OCI-LY7 (cell line): ENCODE measurements at regions not wholly inside any gene's neighbourhood (a gene's known extent, or its start where the extent isn't known, plus 50 kb on each side); places are given as distances from the start of the nearest gene placed in this dataset.

Experiments
- BruUV-seq: library from RNA; stranded (reverse); fragments of 400-500 nt; replicated peaks from 2 replicates; lab custom pipeline; 2021; lab: Mats Ljungman, UMichigan
- CTCF ChIA-PET: fragments of 300-600 bp; sonication (Branson Sonifier 250); formaldehyde crosslinking; loops from one replicate; lab custom pipeline; 2022; ENCODE audit warnings: antibody characterized with exemption; ENCODE audit not compliant: unreplicated experiment; lab: Charles Lee
- POLR2A ChIA-PET: fragments of 300-600 bp; sonication (Branson Sonifier 250); formaldehyde crosslinking; loops from one replicate; lab custom pipeline; 2022; ENCODE audit warnings: antibody characterized with exemption; lab: Charles Lee
- DNase-seq: peaks from one replicate; pipeline ENCODE4 v3.0.0-alpha.2; 2015; ENCODE audit warnings: low spot score
- H2AFZ ChIP-seq: fragments of 200-600 bp; sonication (generic), shearing (Covaris generic); 2 replicates; pipeline ENCODE4 v1.6.1; 2014; ENCODE audit warnings: mild to moderate bottlenecking, antibody characterized with exemption, low read length, moderate library complexity
- H3K27ac ChIP-seq: fragments of 200-600 bp; sonication (generic); 2 replicates; pipeline ENCODE4 v1.5.1; 2014; ENCODE audit warnings: mixed run types, low read depth, mild to moderate bottlenecking, moderate library complexity, low read length, inconsistent platforms; ENCODE audit not compliant: poor library complexity, severe bottlenecking
- H3K36me3 ChIP-seq: fragments of 200-600 bp; sonication (generic); 2 replicates; pipeline ENCODE4 v1.6.1; 2014; ENCODE audit warnings: mild to moderate bottlenecking, antibody characterized with exemption, low read length, moderate library complexity, mixed read lengths; ENCODE audit not compliant: insufficient read depth
- H3K4me1 ChIP-seq: fragments of 200-600 bp; sonication (generic); 2 replicates; pipeline ENCODE4 v1.5.1; 2014; ENCODE audit warnings: mild to moderate bottlenecking, low read length; ENCODE audit not compliant: insufficient read depth, poor library complexity, severe bottlenecking
- H3K4me2 ChIP-seq: fragments of 200-600 bp; sonication (generic); 2 replicates; pipeline ENCODE4 v1.6.1; 2014; ENCODE audit warnings: mild to moderate bottlenecking, low read length
- H3K4me3 ChIP-seq: fragments of 200-600 bp; sonication (generic); 2 replicates; pipeline ENCODE4 v1.5.1; 2014; ENCODE audit warnings: mild to moderate bottlenecking, low read depth, low read length; ENCODE audit not compliant: poor library complexity, severe bottlenecking
- H3K79me2 ChIP-seq: fragments of 200-600 bp; sonication (generic); 2 replicates; pipeline ENCODE4 v1.6.1; 2016; ENCODE audit warnings: low read depth, mild to moderate bottlenecking, low read length, moderate library complexity, mixed read lengths; ENCODE audit not compliant: insufficient read depth
- H3K9me2 ChIP-seq: fragments of 200-600 bp; sonication (generic); 2 replicates; pipeline ENCODE4 v1.6.1; 2016; ENCODE audit warnings: mild to moderate bottlenecking, low read length, mixed read lengths; ENCODE audit not compliant: insufficient read depth
- H3K9me3 ChIP-seq: fragments of 200-600 bp; sonication (generic); 2 replicates; pipeline ENCODE4 v1.6.1; 2014; ENCODE audit warnings: mild to moderate bottlenecking, mixed run types, low read length, mixed read lengths
- H4K20me1 ChIP-seq: fragments of 200-600 bp; sonication (generic); 2 replicates; pipeline ENCODE4 v1.6.1; 2014; ENCODE audit warnings: mild to moderate bottlenecking, antibody characterized with exemption, low read length, moderate library complexity, mixed read lengths; ENCODE audit not compliant: insufficient read depth
- CTCF ChIP-seq: fragments of 200-600 bp; sonication (generic); conservative IDR thresholded peaks from 2 replicates; pipeline ENCODE4 v1.5.1; 2014; ENCODE audit warnings: mild to moderate bottlenecking, antibody characterized with exemption, low read length, moderate library complexity, mixed read lengths
- EZH2phosphoT487 ChIP-seq: fragments of 200-600 bp; sonication (generic); IDR thresholded peaks from 2 replicates; pipeline ENCODE4 v1.6.1; 2018; ENCODE audit warnings: low read depth, borderline replicate concordance, mild to moderate bottlenecking, mixed run types, antibody characterized with exemption, low read length, moderate library complexity, mixed read lengths
- intact Hi-C: fragments of 100-400 bp; cut with micrococcal nuclease; formaldehyde crosslinking; loops from one replicate; pipeline ENCODE4 v1.10.0; 2022; ENCODE audit not compliant: unreplicated experiment

GRCh38 chr2:215727507-215728503 is 285.5 kb downstream of the MREG start:
- no peak overlapping the region for H3K27ac ChIP-seq
- no peaks in the 10 kb centered on the region for H3K9me2 ChIP-seq
- H3K4me1 ChIP-seq, result no peaks in the 10 kb centered on the region
- POLR2A ChIA-PET, result interaction anchor here (0.6 kb wide), 2 partner anchors 42 to 706 kb away, joined by 3 to 4 read pairs; no protein-coding TSS in a partner anchor
- H4K20me1 ChIP-seq, result no peaks in the 10 kb centered on the region
- H3K4me2 ChIP-seq, result no peak overlapping the region
- H3K9me3 ChIP-seq, result no peaks in the 10 kb centered on the region
- no peak overlapping the region for H2AFZ ChIP-seq
- H3K36me3 ChIP-seq, result no peaks in the 10 kb centered on the region
- no peak for DNase-seq
- no peaks in the 10 kb centered on the region for H3K79me2 ChIP-seq
- CTCF ChIA-PET, result no interaction called here
- H3K4me3 ChIP-seq, result no peak overlapping the region
- TF ChIP-seq CTCF (no peak), EZH2phosphoT487 (no peak)
- no TSS peak for BruUV-seq
- intact Hi-C loops, result no loop called here

- no peak overlapping the region for H3K4me3 ChIP-seq
- POLR2A ChIA-PET, result no interaction called here
- intact Hi-C loops, result no loop called here
Observed at GRCh38 chr2:215726070-215726469, 287.3 kb downstream of the MREG start.

More at GRCh38 chr2:215726070-215726469, 287.3 kb downstream of the MREG start:
- Histone ChIP-seq H3K9me3 (no peaks in the 10 kb centered on the region), H3K4me2 (no peak overlapping the region), H3K4me1 (no peaks in the 10 kb centered on the region), H4K20me1 (no peaks in the 10 kb centered on the region), H3K9me2 (no peaks in the 10 kb centered on the region), H3K79me2 (no peaks in the 10 kb centered on the region), H2AFZ (no peak overlapping the region), H3K36me3 (no peaks in the 10 kb centered on the region), H3K27ac (no peak overlapping the region)
- BruUV-seq, result no TSS peak
- TF ChIP-seq EZH2phosphoT487 (no peak), CTCF (no peak)
- CTCF ChIA-PET, result no interaction called here
- DNase-seq, result no peak
